Memory B cell (primary cell): ENCODE measurements at regions not wholly inside any gene's neighbourhood (a gene's known extent, or its start where the extent isn't known, plus 50 kb on each side); places are given as distances from the start of the nearest gene placed in this dataset.

Experiments used
- ATAC-seq: fragments of 150-1000 bp; cut with Tn5 transposase; 2 replicates; pipeline ENCODE4 v1.10.0; 2021; ENCODE audit warnings: low read depth, mild to moderate bottlenecking, moderate library complexity
- DNase-seq, 2 donors: peaks; one replicate each; pipeline ENCODE4 v3.0.0; 2022; ENCODE audit warnings: low spot score in 2 of 2
- H3K27ac Mint-ChIP-seq: one replicate; pipeline ENCODE4 v1.8.0; 2022; ENCODE audit warnings: mild to moderate bottlenecking, moderate library complexity, mixed read lengths
- H3K27me3 Mint-ChIP-seq: one replicate; pipeline ENCODE4 v1.8.0; 2022; ENCODE audit warnings: mixed read lengths
- H3K36me3 Mint-ChIP-seq: one replicate; pipeline ENCODE4 v1.8.0; 2022; ENCODE audit warnings: mild to moderate bottlenecking, mixed read lengths
- H3K4me1 Mint-ChIP-seq: one replicate; pipeline ENCODE4 v1.8.0; 2022; ENCODE audit warnings: mixed read lengths
- H3K4me3 Mint-ChIP-seq: one replicate; pipeline ENCODE4 v1.8.0; 2022; ENCODE audit warnings: mild to moderate bottlenecking, moderate library complexity, mixed read lengths
- H3K9me3 Mint-ChIP-seq: one replicate; pipeline ENCODE4 v1.8.0; 2022; ENCODE audit warnings: mixed read lengths

DNA sequence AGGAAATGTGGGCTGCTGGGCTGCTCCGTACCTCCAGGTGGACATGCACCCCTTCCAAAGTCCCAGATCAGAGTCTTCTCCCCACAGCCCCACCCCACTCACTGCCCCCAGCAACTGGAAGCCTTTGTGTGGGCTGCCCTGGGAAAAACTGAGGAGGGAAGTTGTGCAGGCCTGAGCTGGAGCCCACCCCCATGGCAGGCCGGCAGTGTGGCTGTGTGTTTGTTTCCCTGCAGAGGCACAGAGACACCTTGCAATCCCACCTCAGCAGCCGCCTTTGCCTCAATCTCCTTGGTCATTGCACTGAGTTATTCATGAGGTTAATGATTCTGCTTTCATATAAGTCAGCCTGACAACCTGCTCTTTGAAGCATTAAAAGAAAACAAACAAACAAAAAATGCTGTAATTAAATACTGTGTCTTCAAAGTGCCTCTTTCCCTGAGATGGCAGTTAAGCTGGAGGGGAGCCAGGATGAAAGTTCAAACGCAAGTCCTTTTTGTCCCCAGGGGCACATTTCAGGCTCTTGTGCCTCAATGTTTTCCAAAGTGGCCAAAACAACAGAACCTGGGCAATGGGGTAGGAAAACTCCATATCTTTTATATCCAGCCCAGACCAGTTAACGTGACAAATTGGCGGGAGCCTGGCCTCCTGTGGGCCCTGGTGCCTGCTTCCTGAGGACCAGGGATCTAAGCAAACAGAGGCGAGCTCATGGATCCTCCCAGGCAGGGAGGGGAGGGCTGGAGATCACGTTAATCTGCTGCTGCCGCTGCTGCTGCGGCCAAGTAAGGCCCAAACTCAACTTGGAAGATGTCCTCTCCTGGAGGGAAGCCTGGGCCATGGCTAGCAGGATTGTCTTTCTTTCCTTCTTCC, 51.9 kb upstream of the TSPAN11 start:
- Mint-ChIP-seq H3K4me3 (no peak overlapping the region), H3K36me3 (no peaks in the 10 kb centered on the region), H3K4me1 (peaks cover 5% of the 10 kb centered on the region), H3K27ac (no peak overlapping the region), H3K27me3 (peaks cover 16% of the 10 kb centered on the region), H3K9me3 (no peaks in the 10 kb centered on the region)
- ATAC-seq (no peak), DNase-seq (no peak)

DNA sequence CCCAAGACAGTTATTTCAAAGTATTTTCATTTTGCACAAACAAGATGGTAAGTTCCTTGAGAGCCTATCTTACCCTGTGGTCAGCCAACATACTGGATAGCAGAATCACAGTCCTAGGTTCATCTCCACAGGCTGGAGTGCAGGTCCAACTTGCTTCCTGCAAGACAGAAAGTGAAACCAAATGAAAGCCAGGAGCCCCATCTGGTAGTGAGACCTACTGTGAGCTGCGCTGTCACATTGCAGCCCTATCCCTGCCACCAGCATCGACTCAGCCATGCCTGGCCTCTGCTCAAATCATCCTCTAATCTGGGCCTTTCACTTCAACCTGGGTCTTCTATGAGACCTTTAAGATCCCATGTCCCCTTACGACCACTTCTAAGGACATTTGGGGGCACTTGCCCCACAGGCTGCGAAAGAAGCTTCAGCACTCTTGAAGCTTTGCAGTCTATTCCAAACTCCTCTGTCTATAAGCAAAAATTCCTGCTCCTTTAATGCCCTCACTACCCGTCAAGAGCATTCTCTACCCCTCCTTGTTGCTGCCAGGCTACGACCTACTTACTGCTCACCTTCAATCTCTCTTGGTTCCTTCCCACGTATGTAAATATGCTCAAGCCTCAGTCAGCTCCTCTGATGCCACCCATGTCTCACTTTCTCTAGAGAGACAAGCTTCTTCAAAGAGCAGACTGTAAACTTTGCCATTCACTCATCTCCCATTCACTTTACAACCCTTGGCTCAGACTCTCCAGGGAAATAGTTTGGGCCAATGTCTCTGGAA, 55.9 kb upstream of the TSPAN11 start:
- ATAC-seq (no peak), DNase-seq (no peak)
- Mint-ChIP-seq H3K9me3 (peaks cover 6% of the 10 kb centered on the region), H3K27me3 (peaks cover 4% of the 10 kb centered on the region), H3K4me1 (peaks cover 8% of the 10 kb centered on the region), H3K4me3 (no peak overlapping the region), H3K36me3 (no peaks in the 10 kb centered on the region), H3K27ac (no peak overlapping the region)

DNA sequence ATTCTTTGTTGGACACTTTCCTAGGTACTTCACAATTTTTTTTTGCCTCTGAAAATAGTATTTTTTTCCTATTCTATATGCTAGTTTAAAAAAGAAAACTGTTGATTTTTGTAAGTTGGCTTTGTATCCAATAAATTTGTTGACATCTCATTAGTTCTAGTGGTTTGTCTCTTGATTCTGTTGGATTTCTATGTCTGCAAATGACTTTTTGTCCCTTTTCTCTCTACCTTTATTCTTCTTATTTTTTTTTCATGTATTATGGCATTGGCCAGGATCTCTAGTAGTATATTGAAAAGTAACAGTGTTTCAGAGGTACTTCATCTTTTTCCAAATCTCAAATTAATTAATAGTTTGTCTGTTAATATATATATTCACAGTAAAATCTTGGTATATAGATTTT, 59.1 kb upstream of the TSPAN11 start:
- no peak for DNase-seq
- no peak for ATAC-seq
- Mint-ChIP-seq H3K36me3 (no peaks in the 10 kb centered on the region), H3K27me3 (peaks cover 6% of the 10 kb centered on the region), H3K4me1 (peaks cover 8% of the 10 kb centered on the region), H3K27ac (no peak overlapping the region), H3K4me3 (no peak overlapping the region), H3K9me3 (peaks cover 10% of the 10 kb centered on the region)

DNA sequence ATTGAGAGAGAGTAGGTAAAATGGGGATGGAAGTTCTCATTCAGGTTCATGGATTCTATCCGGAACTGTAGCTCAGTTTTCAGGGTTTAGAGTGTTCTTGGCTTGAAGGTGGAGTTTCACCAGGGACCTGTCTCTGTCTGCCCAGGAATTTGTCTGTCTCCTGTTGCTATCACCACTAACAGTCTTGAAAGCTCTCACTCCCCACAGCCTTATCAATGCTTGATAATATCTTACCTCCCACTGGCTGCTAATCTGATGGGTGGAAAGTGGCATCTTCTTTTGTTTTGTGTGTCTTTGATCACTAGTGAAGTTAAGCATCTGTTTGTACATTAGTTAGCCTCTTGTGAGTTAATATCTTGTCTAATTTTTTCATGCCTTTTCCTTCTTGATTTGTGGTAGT, 60.3 kb upstream of the TSPAN11 start:
- DNase-seq (no peak), ATAC-seq (no peak)
- H3K36me3 Mint-ChIP-seq: no peaks in the 10 kb centered on the region
- H3K27me3 Mint-ChIP-seq: peaks cover 6% of the 10 kb centered on the region
- peaks cover 10% of the 10 kb centered on the region for H3K9me3 Mint-ChIP-seq
- no peak overlapping the region for H3K27ac Mint-ChIP-seq
- H3K4me3 Mint-ChIP-seq: no peak overlapping the region
- peaks cover 8% of the 10 kb centered on the region for H3K4me1 Mint-ChIP-seq

DNA sequence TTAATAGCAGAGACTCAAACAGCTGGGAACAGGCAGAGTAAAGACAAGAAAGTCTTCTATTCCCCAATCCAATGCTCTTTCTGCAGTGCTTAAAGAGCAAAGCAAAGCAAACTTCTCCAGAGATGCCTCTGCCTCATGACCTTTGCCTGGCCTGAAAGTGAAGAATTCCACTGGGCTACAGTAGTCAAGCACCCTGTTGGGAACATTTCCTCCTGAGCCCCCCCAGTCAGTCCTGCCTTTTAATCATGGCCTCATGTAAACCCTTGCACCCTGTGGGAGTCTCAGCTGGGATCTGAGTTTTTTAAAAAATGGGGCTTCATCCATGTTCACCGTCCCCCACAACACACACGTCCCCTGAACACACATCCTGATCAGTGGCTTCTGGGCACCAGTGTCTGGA, 62.7 kb upstream of the TSPAN11 start:
- no peak for ATAC-seq
- peaks cover 6% of the 10 kb centered on the region for H3K27me3 Mint-ChIP-seq
- DNase-seq: no peak
- no peak overlapping the region for H3K4me3 Mint-ChIP-seq
- H3K9me3 Mint-ChIP-seq: peaks cover 10% of the 10 kb centered on the region
- H3K36me3 Mint-ChIP-seq: no peaks in the 10 kb centered on the region
- H3K27ac Mint-ChIP-seq: no peak overlapping the region
- H3K4me1 Mint-ChIP-seq: no peaks in the 10 kb centered on the region

DNA sequence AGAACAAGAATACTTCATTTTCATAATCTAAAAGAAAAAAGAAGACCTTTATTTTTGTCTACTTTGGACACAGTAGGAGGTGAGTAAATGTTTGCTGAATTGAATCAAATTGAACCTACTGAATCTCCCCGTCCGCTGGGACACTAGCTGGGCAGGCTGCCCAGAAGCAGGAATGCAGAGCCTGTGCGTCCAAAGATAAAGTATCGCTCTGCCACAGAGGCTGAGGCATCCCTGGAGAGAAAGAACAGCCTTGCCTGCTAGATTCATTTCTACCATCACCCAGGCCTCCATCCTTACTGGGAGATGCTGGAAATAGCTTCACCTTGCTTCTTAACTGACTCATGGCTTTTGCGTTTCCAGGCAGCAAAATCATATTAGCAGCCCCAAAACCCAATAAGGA, 64.1 kb upstream of the TSPAN11 start:
- DNase-seq (no peak), ATAC-seq (no peak)
- Mint-ChIP-seq H3K9me3 (peaks cover 10% of the 10 kb centered on the region), H3K27me3 (peaks cover 7% of the 10 kb centered on the region), H3K4me3 (no peak overlapping the region), H3K27ac (no peak overlapping the region), H3K36me3 (no peaks in the 10 kb centered on the region), H3K4me1 (no peaks in the 10 kb centered on the region)

DNA sequence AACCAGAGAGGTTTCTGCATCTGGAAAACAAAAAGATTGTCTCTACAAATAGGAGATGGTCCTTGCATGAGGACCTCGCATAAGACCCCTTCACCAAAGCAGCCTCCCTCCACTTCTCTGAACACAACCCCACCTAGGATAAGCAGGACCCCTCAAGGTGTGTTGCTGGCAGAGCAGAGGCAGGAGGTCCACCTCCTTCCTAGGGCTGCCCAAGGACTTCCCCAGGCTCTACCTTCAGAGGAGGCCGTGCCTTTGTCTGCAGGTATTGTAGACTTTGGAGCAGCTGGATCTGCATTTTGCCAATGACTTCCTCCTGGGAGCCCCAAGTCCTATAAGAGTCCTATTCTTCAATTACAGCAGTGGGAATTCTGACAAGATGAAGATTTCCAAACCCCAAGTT, 67.3 kb upstream of the TSPAN11 start:
- no peak overlapping the region for H3K4me3 Mint-ChIP-seq
- DNase-seq (no peak), ATAC-seq (no peak)
- no peak overlapping the region for H3K27ac Mint-ChIP-seq
- no peaks in the 10 kb centered on the region for H3K4me1 Mint-ChIP-seq
- H3K9me3 Mint-ChIP-seq: no peaks in the 10 kb centered on the region
- no peaks in the 10 kb centered on the region for H3K36me3 Mint-ChIP-seq
- peaks cover 1% of the 10 kb centered on the region for H3K27me3 Mint-ChIP-seq

DNA sequence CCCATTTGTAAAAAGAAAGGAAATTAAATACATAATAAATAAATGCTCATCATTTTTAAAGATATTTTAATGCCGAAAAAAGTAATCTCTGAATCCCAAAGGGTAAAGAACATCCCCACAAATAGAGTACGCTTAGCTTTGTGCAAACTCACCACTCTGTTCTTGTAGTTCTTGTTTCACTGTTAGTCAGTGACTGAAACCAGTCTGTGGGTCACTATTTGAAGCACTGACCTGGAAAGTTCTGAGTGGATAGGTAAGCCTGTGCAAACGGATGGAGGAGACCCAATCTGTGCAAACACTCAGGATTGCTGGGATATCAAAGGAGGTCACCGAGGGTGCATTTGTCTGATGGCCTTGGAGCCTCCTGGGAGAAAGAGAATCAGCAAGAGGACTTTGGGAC, 68.1 kb upstream of the TSPAN11 start:
- ATAC-seq (no peak), DNase-seq (no peak)
- Mint-ChIP-seq H3K4me3 (no peak overlapping the region), H3K4me1 (no peaks in the 10 kb centered on the region), H3K36me3 (no peaks in the 10 kb centered on the region), H3K27me3 (peaks cover 1% of the 10 kb centered on the region), H3K9me3 (no peaks in the 10 kb centered on the region), H3K27ac (no peak overlapping the region)

DNA sequence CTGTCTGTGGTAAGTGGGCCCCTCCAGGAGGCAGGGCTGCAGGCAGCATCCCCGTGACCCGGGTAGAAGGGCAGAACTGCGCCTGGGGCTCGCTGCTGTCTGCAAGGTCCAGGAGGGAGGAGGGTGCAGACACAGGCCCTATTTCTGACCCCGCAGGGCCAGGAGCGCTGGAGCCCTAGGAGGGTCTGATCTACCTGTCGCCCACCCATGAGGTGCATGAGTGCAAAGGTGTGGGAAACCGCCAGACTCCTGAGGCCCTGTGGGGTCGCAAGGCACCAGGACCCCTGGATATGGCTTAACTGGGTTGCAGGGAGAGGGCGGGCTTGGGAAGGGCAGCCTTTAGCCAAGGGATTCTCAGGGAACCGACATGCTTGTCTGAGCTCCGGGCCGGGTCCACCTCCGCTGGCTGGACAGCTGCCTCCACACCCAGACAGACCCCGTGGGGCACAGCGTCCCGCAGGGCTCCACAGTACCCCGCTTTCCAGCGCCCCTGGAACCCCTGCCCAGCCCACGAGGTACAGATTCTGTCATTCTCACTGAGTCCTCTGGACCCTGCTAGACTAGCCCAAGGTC, 72.9 kb upstream of the TSPAN11 start:
- H3K27ac Mint-ChIP-seq: no peak overlapping the region
- DNase-seq (no peak), ATAC-seq (no peak)
- H3K4me3 Mint-ChIP-seq: no peak overlapping the region
- H3K27me3 Mint-ChIP-seq: peaks cover 1% of the 10 kb centered on the region
- peaks cover 4% of the 10 kb centered on the region for H3K4me1 Mint-ChIP-seq
- no peaks in the 10 kb centered on the region for H3K36me3 Mint-ChIP-seq
- no peaks in the 10 kb centered on the region for H3K9me3 Mint-ChIP-seq

DNA sequence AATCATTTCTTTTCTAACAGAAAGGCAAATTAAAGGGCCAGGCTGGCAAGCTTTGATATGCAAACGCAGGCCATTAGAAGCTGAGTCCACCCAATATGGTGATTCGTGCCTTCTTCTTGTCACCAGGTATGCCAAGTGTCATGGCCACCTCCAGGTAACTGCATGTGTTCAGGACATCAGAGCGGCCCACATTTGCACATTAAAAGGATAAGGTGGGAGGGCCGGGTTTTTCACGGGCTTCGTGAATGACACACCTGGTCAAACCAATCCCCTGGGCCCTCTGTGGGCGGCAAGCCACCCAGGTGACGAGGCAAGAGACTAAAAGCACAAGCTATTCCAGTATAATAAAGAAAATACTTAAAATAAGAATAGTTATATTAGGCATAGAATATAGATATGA, 75.9 kb upstream of the TSPAN11 start:
- Mint-ChIP-seq H3K27me3 (no peaks in the 10 kb centered on the region), H3K4me3 (peak overlapping the region; percentile 8), H3K4me1 (peaks cover 4% of the 10 kb centered on the region), H3K9me3 (no peaks in the 10 kb centered on the region), H3K27ac (peak overlapping the region; percentile 92), H3K36me3 (no peaks in the 10 kb centered on the region)
- ATAC-seq (no peak), DNase-seq (no peak)

DNA sequence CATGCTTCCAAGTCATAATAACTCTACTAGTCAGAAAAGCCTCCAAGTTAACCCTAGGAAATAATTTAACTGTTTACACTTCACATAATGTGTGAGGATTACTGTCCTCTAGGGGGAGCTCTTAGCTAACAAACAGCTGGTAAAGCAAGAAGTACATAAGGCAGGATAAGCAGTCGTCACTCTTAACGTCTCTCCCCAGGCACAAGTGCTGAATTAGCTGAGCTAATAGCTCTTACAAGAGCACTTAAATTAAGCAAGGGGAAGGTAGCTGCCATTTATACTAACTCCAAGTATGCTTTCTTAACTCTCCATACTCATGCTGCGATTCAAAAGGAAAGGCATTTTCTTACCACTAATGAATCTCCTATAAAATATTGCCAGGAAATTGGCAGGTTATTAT, 79.3 kb upstream of the TSPAN11 start:
- DNase-seq (peak in 1 of 2 donors; percentile 50), ATAC-seq (no peak)
- Mint-ChIP-seq H3K9me3 (no peaks in the 10 kb centered on the region), H3K4me1 (peaks cover 9% of the 10 kb centered on the region), H3K27me3 (peaks cover 2% of the 10 kb centered on the region), H3K27ac (no peak overlapping the region), H3K4me3 (no peak overlapping the region), H3K36me3 (no peaks in the 10 kb centered on the region)

DNA sequence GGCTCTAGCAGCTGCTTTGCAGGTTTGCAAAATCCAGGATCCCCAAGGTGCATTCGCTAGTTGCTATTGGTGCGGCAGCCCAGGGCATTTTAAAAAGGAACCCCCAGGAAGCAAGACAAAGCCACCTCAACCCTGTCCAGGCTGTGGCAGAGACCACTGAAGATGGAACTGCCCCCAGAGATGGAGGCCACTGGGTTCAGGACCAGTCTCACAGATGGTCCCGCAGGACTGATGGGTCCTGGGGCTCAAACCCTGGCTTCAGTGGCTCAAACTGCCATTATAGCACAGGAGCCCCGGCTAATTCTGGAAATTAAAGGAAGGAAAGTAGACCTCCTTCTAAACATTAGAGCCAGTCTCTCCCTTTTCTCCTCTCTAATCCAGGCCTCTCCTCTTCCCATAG, 79.8 kb upstream of the TSPAN11 start:
- DNase-seq (no peak), ATAC-seq (no peak)
- H3K4me3 Mint-ChIP-seq: no peak overlapping the region
- no peaks in the 10 kb centered on the region for H3K36me3 Mint-ChIP-seq
- no peak overlapping the region for H3K27ac Mint-ChIP-seq
- H3K27me3 Mint-ChIP-seq: peaks cover 2% of the 10 kb centered on the region
- H3K4me1 Mint-ChIP-seq: peaks cover 7% of the 10 kb centered on the region
- H3K9me3 Mint-ChIP-seq: no peaks in the 10 kb centered on the region

DNA sequence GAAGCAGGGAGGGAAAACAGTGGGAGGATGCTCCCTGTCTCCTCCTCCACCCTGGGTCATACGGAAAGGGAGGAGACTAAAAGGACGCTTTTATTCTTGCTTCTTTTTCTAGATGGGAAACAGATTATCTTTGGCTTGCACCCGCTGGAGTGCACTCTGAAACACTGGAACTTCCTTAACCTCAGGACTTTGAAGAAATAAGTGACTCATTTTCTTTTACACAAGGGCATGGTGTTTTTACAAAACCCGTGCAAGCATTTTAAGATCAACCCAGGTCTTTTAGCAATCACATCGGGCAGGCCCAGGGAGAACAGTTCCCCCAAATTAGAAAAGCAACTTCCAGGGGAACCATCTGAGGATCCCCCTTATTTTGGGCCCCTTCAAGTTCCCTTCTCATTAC, 80.9 kb upstream of the TSPAN11 start:
- Mint-ChIP-seq H3K4me1 (peaks cover 5% of the 10 kb centered on the region), H3K27me3 (peaks cover 2% of the 10 kb centered on the region), H3K9me3 (no peaks in the 10 kb centered on the region), H3K4me3 (no peak overlapping the region), H3K36me3 (no peaks in the 10 kb centered on the region), H3K27ac (no peak overlapping the region)
- ATAC-seq: no peak
- DNase-seq: no peak

DNA sequence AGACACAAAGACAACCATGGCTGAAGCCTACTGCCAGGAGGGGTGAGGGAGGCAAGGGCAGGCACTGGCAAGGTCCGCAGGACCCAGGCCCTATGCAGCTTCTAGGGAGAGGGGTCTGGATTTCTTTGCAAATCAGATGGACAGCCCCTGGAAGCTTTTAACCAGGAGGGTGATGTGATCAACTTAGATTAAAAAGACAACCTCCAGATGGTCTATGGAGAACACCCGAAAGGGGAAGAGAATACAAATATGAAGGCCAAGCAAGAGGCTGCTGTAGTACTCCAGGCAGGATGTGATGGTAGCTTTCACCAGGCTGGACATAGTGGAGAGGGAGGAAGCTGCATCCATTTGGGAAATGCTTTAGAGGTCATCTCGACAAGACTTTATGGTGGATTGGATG, 83.3 kb upstream of the TSPAN11 start:
- H3K27me3 Mint-ChIP-seq: peaks cover 6% of the 10 kb centered on the region
- DNase-seq (no peak), ATAC-seq (no peak)
- H3K36me3 Mint-ChIP-seq: no peaks in the 10 kb centered on the region
- H3K27ac Mint-ChIP-seq: no peak overlapping the region
- peaks cover 5% of the 10 kb centered on the region for H3K4me1 Mint-ChIP-seq
- no peak overlapping the region for H3K4me3 Mint-ChIP-seq
- H3K9me3 Mint-ChIP-seq: no peaks in the 10 kb centered on the region
